Activated T-cell treated with anti-CD3 and anti-CD28 coated beads, Interleukin-2, amount 50 U/mL, for 4 hours (primary cell): ENCODE measurements at regions not wholly inside any gene's neighbourhood (a gene's known extent, or its start where the extent isn't known, plus 50 kb on each side); places are given as distances from the start of the nearest gene placed in this dataset.

Experiments used
- ATAC-seq, 2 donors: fragments of 200-7000 bp; cut with Tn5 transposase; one replicate each; pipeline ENCODE4 v1.10.0; 2021
- DNase-seq: peaks from one replicate; pipeline ENCODE4 v3.0.0-alpha.2; 2020
- H3K27me3 Mint-ChIP-seq: one replicate; pipeline ENCODE4 v1.8.0; 2021; ENCODE audit warnings: low read depth, mixed read lengths
- H3K36me3 Mint-ChIP-seq: one replicate; pipeline ENCODE4 v1.8.0; 2022; ENCODE audit warnings: mixed read lengths; ENCODE audit not compliant: insufficient read depth
- H3K4me1 Mint-ChIP-seq: one replicate; pipeline ENCODE4 v1.8.0; 2021; ENCODE audit warnings: low read depth, mixed read lengths
- H3K4me3 Mint-ChIP-seq: one replicate; pipeline ENCODE4 v1.8.0; 2021; ENCODE audit warnings: mild to moderate bottlenecking, moderate library complexity, mixed read lengths
- H3K9me3 Mint-ChIP-seq: one replicate; pipeline ENCODE4 v1.8.0; 2021; ENCODE audit warnings: mixed read lengths

DNA sequence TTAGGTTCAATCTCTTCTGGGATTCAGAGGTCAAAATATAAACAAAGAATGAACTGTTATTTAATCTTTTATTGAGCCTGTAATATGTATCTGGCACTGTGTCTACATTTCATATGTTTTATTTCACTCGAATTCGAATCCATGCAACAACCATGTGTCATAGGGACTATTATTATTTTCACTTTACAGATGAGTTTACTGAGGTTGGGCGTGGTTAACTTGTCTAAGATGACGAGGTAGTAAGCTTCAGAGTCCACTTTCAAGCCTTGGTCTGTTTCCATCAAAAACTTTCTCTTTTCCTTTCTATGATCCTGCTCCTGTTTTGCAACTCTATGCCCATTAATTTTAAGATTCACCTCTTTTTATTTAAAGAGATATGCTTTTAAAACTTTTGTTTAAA lies 55.2 kb upstream of the DMAC1 start:
- Mint-ChIP-seq H3K4me3 (no peak overlapping the region), H3K9me3 (no peaks in the 10 kb centered on the region), H3K4me1 (no peaks in the 10 kb centered on the region), H3K36me3 (no peaks in the 10 kb centered on the region), H3K27me3 (peaks cover 2% of the 10 kb centered on the region)
- DNase-seq: no peak
- no peak for ATAC-seq
